ENCODE measurements at regions not wholly inside any gene's neighbourhood (a gene's known extent, or its start where the extent isn't known, plus 50 kb on each side); places are given as distances from the start of the nearest gene placed in this dataset.

DNA sequence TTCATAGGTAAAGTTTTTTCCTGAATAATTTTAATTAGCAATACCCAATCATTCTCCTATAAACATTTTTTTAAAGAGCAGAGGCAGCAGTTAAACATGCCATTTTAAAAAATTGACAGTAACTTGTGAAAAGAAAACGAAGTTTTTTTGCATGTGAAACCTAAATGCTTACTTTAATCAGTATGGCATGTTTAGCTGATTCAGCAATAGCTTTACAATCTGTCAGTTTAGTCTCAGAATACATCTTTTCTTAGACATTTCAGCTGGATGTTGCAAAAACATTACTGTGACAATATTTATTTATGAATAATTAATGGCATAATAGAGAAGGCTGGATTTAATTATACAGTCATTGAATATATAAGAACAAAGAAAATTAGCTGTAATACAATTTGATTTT, 1132.4 kb upstream of the ADGRL2 start:
- no peak for DNase-seq (ENCODE audit: low spot score)
- TF ChIP-seq, protein P1, sequence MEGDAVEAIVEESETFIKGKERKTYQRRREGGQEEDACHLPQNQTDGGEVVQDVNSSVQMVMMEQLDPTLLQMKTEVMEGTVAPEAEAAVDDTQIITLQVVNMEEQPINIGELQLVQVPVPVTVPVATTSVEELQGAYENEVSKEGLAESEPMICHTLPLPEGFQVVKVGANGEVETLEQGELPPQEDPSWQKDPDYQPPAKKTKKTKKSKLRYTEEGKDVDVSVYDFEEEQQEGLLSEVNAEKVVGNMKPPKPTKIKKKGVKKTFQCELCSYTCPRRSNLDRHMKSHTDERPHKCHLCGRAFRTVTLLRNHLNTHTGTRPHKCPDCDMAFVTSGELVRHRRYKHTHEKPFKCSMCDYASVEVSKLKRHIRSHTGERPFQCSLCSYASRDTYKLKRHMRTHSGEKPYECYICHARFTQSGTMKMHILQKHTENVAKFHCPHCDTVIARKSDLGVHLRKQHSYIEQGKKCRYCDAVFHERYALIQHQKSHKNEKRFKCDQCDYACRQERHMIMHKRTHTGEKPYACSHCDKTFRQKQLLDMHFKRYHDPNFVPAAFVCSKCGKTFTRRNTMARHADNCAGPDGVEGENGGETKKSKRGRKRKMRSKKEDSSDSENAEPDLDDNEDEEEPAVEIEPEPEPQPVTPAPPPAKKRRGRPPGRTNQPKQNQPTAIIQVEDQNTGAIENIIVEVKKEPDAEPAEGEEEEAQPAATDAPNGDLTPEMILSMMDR (IDR thresholded peaks at IDR 0.05; ENCODE audit: extremely low read depth, insufficient read depth, missing control alignments) = no peak
- in situ Hi-C loops (cut with MboI; ENCODE audit: low pct_unique_long_range_greater_than_20kb, low sequenced_read_pairs, unreplicated experiment) = no loop called here

DNA sequence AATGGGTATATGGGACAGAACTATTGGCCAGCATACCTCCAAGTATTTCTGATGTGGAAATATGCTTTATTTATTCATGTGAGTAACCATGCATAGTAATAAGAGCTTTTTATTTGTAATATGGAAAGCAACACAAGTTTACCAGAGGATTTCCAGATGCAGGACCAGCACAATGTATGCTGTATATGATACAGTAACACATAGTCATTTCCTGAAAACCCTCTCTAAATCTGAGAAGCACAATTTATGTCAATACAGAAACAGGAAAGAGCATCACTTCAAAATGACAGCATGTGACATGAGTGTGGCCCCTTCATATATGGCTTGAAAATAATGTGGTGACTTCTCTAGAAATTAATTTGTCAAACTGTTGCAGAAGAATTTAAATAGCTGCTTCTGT, 1134.7 kb upstream of the ADGRL2 start:
- in situ Hi-C loops (cut with MboI; ENCODE audit: low pct_unique_long_range_greater_than_20kb, low sequenced_read_pairs, unreplicated experiment) = no loop called here
- TF ChIP-seq, protein P1 (IDR thresholded peaks at IDR 0.05; ENCODE audit: extremely low read depth, insufficient read depth, missing control alignments) = no peak

GRCh38 chr1:80659161-80659560, 1141.6 kb upstream of the ADGRL2 start:
- in situ Hi-C loops (cut with MboI; ENCODE audit: low pct_unique_long_range_greater_than_20kb, low sequenced_read_pairs, unreplicated experiment) = no loop called here
- no peak for DNase-seq (ENCODE audit: low spot score)

More for the DNA sequence above, 1134.7 kb upstream of the ADGRL2 start:
- DNase-seq (ENCODE audit: low spot score) = no peak

GRCh38 chr1:80657707-80658106, 1143.0 kb upstream of the ADGRL2 start:
- DNase-seq (ENCODE audit: low spot score) = no peak
- TF ChIP-seq, protein P1 (IDR thresholded peaks at IDR 0.05; ENCODE audit: extremely low read depth, insufficient read depth, missing control alignments) = no peak
- in situ Hi-C loops (cut with MboI; ENCODE audit: low pct_unique_long_range_greater_than_20kb, low sequenced_read_pairs, unreplicated experiment) = no loop called here

More at GRCh38 chr1:80659161-80659560, 1141.6 kb upstream of the ADGRL2 start:
- TF ChIP-seq, protein P1 (IDR thresholded peaks at IDR 0.05; ENCODE audit: extremely low read depth, insufficient read depth, missing control alignments) = no peak

DNA sequence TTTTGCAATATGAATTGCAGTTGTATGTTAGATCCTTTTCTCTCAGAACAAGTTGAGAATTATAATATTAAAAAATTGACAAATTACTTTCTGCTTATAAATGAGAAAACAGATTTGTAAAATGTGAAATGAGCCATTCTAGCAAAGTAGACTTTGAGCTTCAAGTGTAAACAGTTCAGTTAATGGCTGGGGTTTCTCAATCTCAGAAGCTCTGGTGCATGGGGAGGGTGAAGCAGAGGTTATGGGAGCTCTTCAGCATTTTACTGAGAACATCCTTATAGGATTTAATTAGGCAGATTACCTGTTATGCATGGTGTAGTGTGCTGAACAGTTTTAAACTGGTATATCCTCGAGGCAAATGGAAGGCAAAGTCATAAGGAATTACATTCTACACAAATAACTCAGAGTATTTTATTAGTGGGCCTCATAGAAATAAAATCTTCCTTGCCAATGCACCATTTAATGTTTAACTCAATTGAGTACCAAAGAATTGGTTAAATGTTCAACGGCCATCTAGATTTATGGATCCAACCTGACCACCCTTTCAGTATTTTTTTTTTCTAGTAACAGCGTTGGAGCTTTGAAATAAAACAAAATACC, 1143.6 kb upstream of the ADGRL2 start:
- in situ Hi-C loops (cut with MboI; ENCODE audit: low pct_unique_long_range_greater_than_20kb, low sequenced_read_pairs, unreplicated experiment) = no loop called here
- DNase-seq (ENCODE audit: low spot score) = no peak
- TF ChIP-seq, protein P1 (IDR thresholded peaks at IDR 0.05; ENCODE audit: extremely low read depth, insufficient read depth, missing control alignments) = no peak

DNA sequence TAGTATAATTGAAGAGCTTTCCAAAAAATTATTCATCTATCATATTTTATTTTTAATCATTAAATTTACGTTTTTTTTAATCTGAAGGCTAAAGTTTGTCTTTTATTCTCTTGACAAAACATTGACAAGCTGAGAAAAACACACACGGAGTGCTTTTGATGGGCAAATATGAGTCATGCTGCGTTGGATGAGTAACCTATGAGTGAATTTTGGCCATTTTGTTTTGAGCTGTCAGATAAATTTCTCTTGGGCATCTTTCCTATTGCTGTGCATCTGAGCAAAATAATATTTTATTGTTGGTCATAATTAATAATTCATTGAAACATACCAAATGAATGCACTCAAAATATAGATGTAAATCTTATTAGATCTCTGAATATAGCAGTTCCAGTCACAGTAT, 1144.1 kb upstream of the ADGRL2 start:
- no peak for DNase-seq (ENCODE audit: low spot score)
- TF ChIP-seq, protein P1 (IDR thresholded peaks at IDR 0.05; ENCODE audit: extremely low read depth, insufficient read depth, missing control alignments) = no peak
- in situ Hi-C loops (cut with MboI; ENCODE audit: low pct_unique_long_range_greater_than_20kb, low sequenced_read_pairs, unreplicated experiment) = no loop called here

Measured in GM13977 (cell line).